ENCODE measurements at regions not wholly inside any gene's neighbourhood (a gene's known extent, or its start where the extent isn't known, plus 50 kb on each side); places are given as distances from the start of the nearest gene placed in this dataset.

GRCh38 chr11:100636536-100636935, 50.6 kb upstream of the ARHGAP42 start:
- TF ChIP-seq POLR2A (IDR thresholded peaks at IDR 0.05) (no peak), CTCF (IDR thresholded peaks at IDR 0.05) (no peak)
- H3K4me1 ChIP-seq: peaks cover 0 to 41% (median 5%) of the 10 kb centered on the region in 3 donors
- no peak for DNase-seq
- intact Hi-C loops (cut with DNase I): no loop called here
- H3K4me3 ChIP-seq: no peak overlapping the region
- H3K27me3 ChIP-seq: no peaks in the 10 kb centered on the region
- 88 to 95% methylated on average over 3 of the region's 3 CpGs for WGBS, 2 donors
- H3K36me3 ChIP-seq: no peaks in the 10 kb centered on the region
- H3K9me3 ChIP-seq: no peaks in the 10 kb centered on the region
- H3K27ac ChIP-seq: no peak overlapping the region

Data from esophagus squamous epithelium (tissue), 5 donors.